H1 (cell line): ENCODE measurements at regions not wholly inside any gene's neighbourhood (a gene's known extent, or its start where the extent isn't known, plus 50 kb on each side); places are given as distances from the start of the nearest gene placed in this dataset.

Experiments
- CTCF ChIA-PET: fragments of 300-600 bp; sonication (Branson Sonifier 250); formaldehyde crosslinking; loops from one replicate; lab custom pipeline; 2021; ENCODE audit not compliant: partially characterized antibody; lab: Charles Lee
- POLR2A ChIA-PET: fragments of 300-600 bp; sonication (Branson Sonifier 250); formaldehyde crosslinking; loops from one replicate; lab custom pipeline; 2021; ENCODE audit warnings: inconsistent platforms; ENCODE audit not compliant: partially characterized antibody; lab: Charles Lee
- DNase-seq, 2 experiments: peaks; one replicate each; pipeline versions ENCODE4 v3.0.0 to v3.0.0-alpha.2; 2010 to 2022; ENCODE audit warnings: low spot score in 2 of 2, low read depth in 1 of 2, mixed read lengths in 1 of 2
- FAIRE-seq: peaks from 2 replicates; lab custom pipeline; 2011; peaks lifted over from hg19 to GRCh38; lab: Jason Lieb, UNC
- H2AFZ ChIP-seq: 2 replicates; pipeline ENCODE4 v1.8.1; 2012; ENCODE audit warnings: low read length, inconsistent platforms
- H2AK5ac ChIP-seq: 2 replicates; pipeline ENCODE4 v1.6.1; 2013; ENCODE audit warnings: low read depth, low read length
- H2BK120ac ChIP-seq: replicated peaks from 2 replicates; pipeline ENCODE3; 2013; ENCODE audit warnings: low read depth, low read length, inconsistent platforms
- H2BK12ac ChIP-seq: 2 replicates; pipeline ENCODE4 v1.6.1; 2013; ENCODE audit warnings: low read depth, low read length
- H2BK15ac ChIP-seq: 2 replicates; pipeline ENCODE4 v1.6.1; 2013; ENCODE audit warnings: low read length
- H2BK20ac ChIP-seq: 2 replicates; pipeline ENCODE4 v1.6.1; 2013; ENCODE audit warnings: low read length
- H2BK5ac ChIP-seq: 2 replicates; pipeline ENCODE4 v1.6.1; 2013; ENCODE audit warnings: low read depth, low read length
- H3K14ac ChIP-seq: 2 replicates; pipeline ENCODE4 v1.6.1; 2013; ENCODE audit warnings: inconsistent platforms; ENCODE audit not compliant: insufficient read length
- H3K18ac ChIP-seq: 2 replicates; pipeline ENCODE4 v1.6.1; 2013; ENCODE audit warnings: low read length; ENCODE audit errors: extremely low read depth
- H3K23ac ChIP-seq: 2 replicates; pipeline ENCODE4 v1.6.1; 2013; ENCODE audit warnings: inconsistent platforms; ENCODE audit not compliant: insufficient read length
- H3K23me2 ChIP-seq: 2 replicates; pipeline ENCODE4 v1.6.1; 2013; ENCODE audit warnings: low read depth, low read length
- H3K27ac ChIP-seq: 2 replicates; pipeline ENCODE4 v1.6.1; 2011; ENCODE audit warnings: low read depth, low read length, inconsistent platforms
- H3K27me3 ChIP-seq, 4 experiments: replicated peaks in 1 of 4; 1 replicate in 1 of 4; 2 replicates in 3 of 4; pipeline versions ENCODE4 v1.6.1 to v1.8.1; 2011 to 2013; ENCODE audit warnings: low read length in 3 of 4, mild to moderate bottlenecking in 3 of 4, inconsistent platforms in 2 of 4, mixed read lengths in 2 of 4, moderate library complexity in 1 of 4; ENCODE audit not compliant: control insufficient read depth in 3 of 4, insufficient read depth in 3 of 4; ENCODE audit errors: extremely low read depth in 1 of 4
- H3K36me3 ChIP-seq, 4 experiments: 2 replicates each; pipeline versions ENCODE4 v1.6.1 to v1.8.1; 2011 to 2013; ENCODE audit warnings: mild to moderate bottlenecking in 4 of 4, low read length in 3 of 4, moderate library complexity in 2 of 4, control low read depth in 1 of 4, inconsistent platforms in 1 of 4; ENCODE audit not compliant: insufficient read depth in 4 of 4, control insufficient read depth in 2 of 4
- H3K4ac ChIP-seq: replicated peaks from 2 replicates; pipeline ENCODE3; 2013; ENCODE audit warnings: low read length, low read depth, mixed read lengths, inconsistent platforms; ENCODE audit not compliant: insufficient read length
- H3K4me1 ChIP-seq, 4 experiments: replicated peaks in 1 of 4; 1 replicate in 1 of 4; 2 replicates in 3 of 4; pipeline versions ENCODE4 v1.6.1 to v1.8.1; 2011 to 2013; ENCODE audit warnings: low read length in 3 of 4, inconsistent platforms in 2 of 4, mixed read lengths in 1 of 4; ENCODE audit not compliant: insufficient read depth in 4 of 4, control insufficient read depth in 3 of 4
- H3K4me2 ChIP-seq, 2 experiments: 2 replicates each; pipeline versions ENCODE4 v1.6.1 to v1.8.1; 2011 to 2013; ENCODE audit warnings: low read depth in 2 of 2, low read length in 2 of 2, control low read depth in 1 of 2, inconsistent platforms in 1 of 2, mild to moderate bottlenecking in 1 of 2; ENCODE audit not compliant: insufficient read depth in 1 of 2
- H3K4me3 ChIP-seq, 4 experiments: fragments of 200-600, 300-600 bp in 1 of 4; sonication (generic), shearing (Covaris generic), sonication (Bioruptor Twin) in 1 of 4; 2 replicates each; pipeline versions ENCODE4 v1.5.1 to v1.8.1; 2011 to 2016; ENCODE audit warnings: low read length in 4 of 4, low read depth in 3 of 4, control low read depth in 2 of 4, inconsistent platforms in 2 of 4, mild to moderate bottlenecking in 2 of 4, mixed read lengths in 1 of 4, moderate library complexity in 1 of 4; ENCODE audit not compliant: insufficient read depth in 2 of 4; ENCODE audit errors: extremely low read depth in 1 of 4
- H3K56ac ChIP-seq: replicated peaks from 2 replicates; pipeline ENCODE3; 2013; ENCODE audit warnings: low read depth, mild to moderate bottlenecking, mixed read lengths, low read length, inconsistent platforms; ENCODE audit not compliant: insufficient read length
- H3K79me1 ChIP-seq: 2 replicates; pipeline ENCODE4 v1.6.1; 2013; ENCODE audit warnings: low read depth, low read length, control low read depth
- H3K79me2 ChIP-seq, 2 experiments: 2 replicates each; pipeline versions ENCODE4 v1.6.1 to v1.8.1; 2012 to 2013; ENCODE audit warnings: low read length in 2 of 2, mild to moderate bottlenecking in 2 of 2, inconsistent platforms in 1 of 2; ENCODE audit not compliant: insufficient read depth in 2 of 2, control insufficient read depth in 1 of 2
- H3K9ac ChIP-seq, 4 experiments: replicated peaks in 1 of 4; 1 replicate in 1 of 4; 2 replicates in 3 of 4; pipeline versions ENCODE4 v1.6.1 to v1.8.1; 2011 to 2013; ENCODE audit warnings: low read depth in 3 of 4, low read length in 3 of 4, control low read depth in 2 of 4, mild to moderate bottlenecking in 2 of 4, moderate library complexity in 2 of 4, inconsistent platforms in 1 of 4; ENCODE audit errors: extremely low read depth in 1 of 4
- H3K9me3 ChIP-seq, 2 experiments: 2 replicates each; pipeline versions ENCODE4 v1.6.1 to v1.8.1; 2012 to 2013; ENCODE audit warnings: mild to moderate bottlenecking in 2 of 2, moderate library complexity in 2 of 2, control low read depth in 1 of 2, inconsistent platforms in 1 of 2, low read depth in 1 of 2, low read length in 1 of 2, mixed read lengths in 1 of 2; ENCODE audit not compliant: insufficient read depth in 2 of 2
- H4K20me1 ChIP-seq, 2 experiments: replicated peaks in 1 of 2; 2 replicates each; pipeline versions ENCODE3 to v1.8.1; 2011 to 2013; ENCODE audit warnings: inconsistent platforms in 2 of 2, low read length in 2 of 2, mild to moderate bottlenecking in 1 of 2; ENCODE audit not compliant: insufficient read depth in 2 of 2, control insufficient read depth in 1 of 2
- H4K5ac ChIP-seq: 2 replicates; pipeline ENCODE4 v1.6.1; 2013; ENCODE audit warnings: low read length, low read depth, mixed read lengths, inconsistent platforms; ENCODE audit not compliant: insufficient read length
- H4K8ac ChIP-seq: 2 replicates; pipeline ENCODE4 v1.8.0; 2013; ENCODE audit warnings: mild to moderate bottlenecking, moderate library complexity, low read length, inconsistent platforms; ENCODE audit not compliant: insufficient read depth; ENCODE audit errors: extremely low read depth
- H4K91ac ChIP-seq: replicated peaks from 2 replicates; pipeline ENCODE3; 2013; ENCODE audit warnings: low read length, mixed read lengths, inconsistent platforms; ENCODE audit not compliant: insufficient read length
- EGR1 ChIP-seq: IDR thresholded peaks from 2 replicates; pipeline ENCODE4 v1.6.1; 2011; ENCODE audit warnings: low read depth, low read length, borderline replicate concordance
- NRF1 ChIP-seq: IDR thresholded peaks from 2 replicates; pipeline ENCODE4 v1.6.1; 2011; ENCODE audit warnings: mild to moderate bottlenecking, low read depth, low read length, improper control_type of control experiment
- PHF8 ChIP-seq: fragments of 200-600 bp; sonication (generic); conservative IDR thresholded peaks from 2 replicates; pipeline ENCODE4 v1.7.1; 2012; ENCODE audit warnings: low read depth, mild to moderate bottlenecking, inconsistent platforms, low read length, moderate library complexity
- SP4 ChIP-seq: IDR thresholded peaks from 2 replicates; pipeline ENCODE4 v1.6.1; 2012; ENCODE audit warnings: low read length, inconsistent platforms
- WGBS, 2 experiments: shearing (Covaris generic) in 1 of 2; methylation state at CpG; one replicate each; pipeline versions ENCODE4 v1.1.6 to v1.1.7; 2013 to 2015; ENCODE audit warnings: low lambda C conversion rate in 2 of 2, mixed read lengths in 2 of 2, inconsistent platforms in 1 of 2, low coverage in 1 of 2, missing lambda C conversion rate in 1 of 2; ENCODE audit not compliant: insufficient replicate concordance in 2 of 2, insufficient coverage in 1 of 2, insufficient read length in 1 of 2; ENCODE audit errors: extremely low coverage in 1 of 2, missing lambda C conversion rate in 1 of 2; 5-methylcytosine and 5-hydroxymethylcytosine counted together
- TF ChIP-seq, protein P1 (sequence below): IDR thresholded peaks from 2 replicates; pipeline ENCODE4 v1.6.1; 2012; ENCODE audit warnings: inconsistent platforms

DNA sequence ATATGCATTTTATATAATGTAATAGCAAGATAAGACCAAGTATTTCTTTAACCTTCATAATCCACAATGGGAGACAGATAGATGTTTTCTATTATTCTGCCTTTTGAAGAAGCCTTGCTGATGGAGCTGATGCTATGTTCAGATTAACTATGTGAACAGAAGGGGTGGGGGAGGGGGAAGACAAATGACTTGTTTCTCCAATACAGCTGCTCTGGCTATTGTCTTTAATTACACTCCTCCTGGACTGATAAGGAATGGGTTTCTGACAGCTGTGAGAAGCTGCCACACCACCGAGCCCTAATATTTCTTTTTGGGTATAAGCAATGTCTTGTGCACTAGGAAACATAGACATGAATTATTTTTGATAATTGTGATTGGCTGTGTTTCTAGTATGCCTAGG lies 62.0 kb downstream of the CAVIN4 start:
- H4K5ac ChIP-seq = no peak overlapping the region
- CTCF ChIA-PET = interaction anchor here (0.7 to 6.4 kb wide), 5 partner anchors 11 to 672 kb away, joined by 3 to 49 read pairs (median 6); no protein-coding TSS in a partner anchor
- no peaks in the 10 kb centered on the region for H3K79me1 ChIP-seq
- no peak for DNase-seq
- H3K4me3 ChIP-seq = no peak overlapping the region
- no peak overlapping the region for H2AFZ ChIP-seq
- WGBS, 2 experiments = 95% methylated on average over 1 of the region's 1 CpG; no CpG with 5 or more reads in 1 of the 2 experiments
- H3K14ac ChIP-seq = no peak overlapping the region
- no peak overlapping the region for H2BK5ac ChIP-seq
- H3K9me3 ChIP-seq = no peaks in the 10 kb centered on the region
- no peak overlapping the region for H2AK5ac ChIP-seq
- POLR2A ChIA-PET = no interaction called here
- H3K23me2 ChIP-seq = peaks cover 1% of the 10 kb centered on the region; the same call in 1 of the 2 replicates
- H3K4me1 ChIP-seq = peaks cover 3 to 18% (median 8%) of the 10 kb centered on the region in 4 experiments
- H4K20me1 ChIP-seq = no peaks in the 10 kb centered on the region
- H3K9ac ChIP-seq = no peak overlapping the region
- no peak overlapping the region for H3K27ac ChIP-seq
- no peaks in the 10 kb centered on the region for H3K27me3 ChIP-seq
- H2BK120ac ChIP-seq = no peak overlapping the region
- no peaks in the 10 kb centered on the region for H3K36me3 ChIP-seq
- no peak overlapping the region for H3K18ac ChIP-seq
- H3K4ac ChIP-seq = no peak overlapping the region
- no peak overlapping the region for H2BK15ac ChIP-seq
- no peak for FAIRE-seq
- H4K91ac ChIP-seq = no peak overlapping the region
- no peak overlapping the region for H2BK12ac ChIP-seq
- no peak overlapping the region for H4K8ac ChIP-seq
- no peak overlapping the region for H2BK20ac ChIP-seq
- no peaks in the 10 kb centered on the region for H3K79me2 ChIP-seq
- no peak overlapping the region for H3K23ac ChIP-seq
- H3K56ac ChIP-seq = no peak overlapping the region
- H3K4me2 ChIP-seq = no peak overlapping the region
- TF ChIP-seq EGR1 (no peak), SP4 (no peak), NRF1 (no peak), PHF8 (no peak)
- TF ChIP-seq, protein P1, sequence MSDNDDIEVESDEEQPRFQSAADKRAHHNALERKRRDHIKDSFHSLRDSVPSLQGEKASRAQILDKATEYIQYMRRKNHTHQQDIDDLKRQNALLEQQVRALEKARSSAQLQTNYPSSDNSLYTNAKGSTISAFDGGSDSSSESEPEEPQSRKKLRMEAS = no peak
